GM18508 (cell line): ENCODE measurements at regions not wholly inside any gene's neighbourhood (a gene's known extent, or its start where the extent isn't known, plus 50 kb on each side); places are given as distances from the start of the nearest gene placed in this dataset.

ENCODE experiments used
- ATAC-seq: cut with Tn5 transposase; IDR thresholded peaks from one replicate; pipeline ENCODE4 v1.9.1; 2021; ENCODE audit warnings: moderate number of reproducible peaks; ENCODE audit not compliant: insufficient read depth, unreplicated experiment

GRCh38 chr2:221657806-221658205 lies 85.7 kb upstream of the EPHA4 start:
- no peak for ATAC-seq

GRCh38 chr2:221655300-221655699 lies 83.2 kb upstream of the EPHA4 start:
- no peak for ATAC-seq

GRCh38 chr2:221653182-221653581 lies 81.1 kb upstream of the EPHA4 start:
- no peak for ATAC-seq

- no peak for ATAC-seq
Observed at GRCh38 chr2:221649051-221649775, 77.1 kb upstream of the EPHA4 start.

GRCh38 chr2:221642447-221642846 lies 70.3 kb upstream of the EPHA4 start:
- no peak for ATAC-seq

GRCh38 chr2:221641181-221641871 lies 69.2 kb upstream of the EPHA4 start:
- ATAC-seq: no peak

- no peak for ATAC-seq
Observed at GRCh38 chr2:221640686-221641085, 68.6 kb upstream of the EPHA4 start.

- no peak for ATAC-seq
Observed at GRCh38 chr2:221637851-221638250, 65.7 kb upstream of the EPHA4 start.

- no peak for ATAC-seq
Observed at GRCh38 chr2:221635949-221636348, 63.8 kb upstream of the EPHA4 start.

- ATAC-seq: no peak
Observed at GRCh38 chr2:221629468-221629867, 57.4 kb upstream of the EPHA4 start.

- ATAC-seq: no peak
Observed at GRCh38 chr2:221624475-221624874, 52.4 kb upstream of the EPHA4 start.
